HCT116 (cell line): ENCODE measurements at regions not wholly inside any gene's neighbourhood (a gene's known extent, or its start where the extent isn't known, plus 50 kb on each side); places are given as distances from the start of the nearest gene placed in this dataset.

Experiments used
- ATAC-seq: fragments of 200-7000 bp; cut with Tn5 transposase; 2 replicates; pipeline ENCODE4 v1.9.1; 2020; ENCODE audit warnings: mild to moderate bottlenecking, moderate library complexity
- BruUV-seq: library from RNA; stranded (reverse); fragments of 400-500 nt; replicated peaks from 2 replicates; lab custom pipeline; 2021; lab: Mats Ljungman, UMichigan
- CTCF ChIA-PET: fragments of 300-600 bp; sonication (Branson Sonifier 250); formaldehyde crosslinking; loops from one replicate; lab custom pipeline; 2021; ENCODE audit warnings: antibody characterized with exemption; lab: Charles Lee
- POLR2A ChIA-PET: fragments of 300-600, 350-600 bp; sonication (Branson Sonifier 250); formaldehyde crosslinking; loops from one replicate; lab custom pipeline; 2021; ENCODE audit warnings: antibody characterized with exemption; lab: Charles Lee
- RAD21 ChIA-PET, 2 experiments: fragments of 300-600 bp; sonication (Branson Sonifier 250); formaldehyde crosslinking; loops; one replicate each; lab custom pipeline; 2023; ENCODE audit warnings: low total read pairs in 2 of 2; ENCODE audit not compliant: uncharacterized antibody in 2 of 2, unreplicated experiment in 2 of 2, low non-redundant PET in 1 of 2; lab: Charles Lee
- DNase-seq: peaks from one replicate; pipeline ENCODE4 v3.0.0-alpha.2; 2010; ENCODE audit warnings: low read depth, low spot score
- H2AFZ ChIP-seq: fragments of 200-600 bp; shearing (Covaris generic), sonication (generic); 2 replicates; pipeline ENCODE4 v1.6.1; 2017; ENCODE audit warnings: low read depth, mixed run types, mixed read lengths, antibody characterized with exemption, low read length; ENCODE audit not compliant: poor library complexity, severe bottlenecking
- H3K27ac ChIP-seq: 2 replicates; pipeline ENCODE4 v1.5.1; 2012; ENCODE audit warnings: low read depth, low read length
- H3K27me3 ChIP-seq: fragments of 200-600 bp; sonication (generic); 2 replicates; pipeline ENCODE4 v1.6.1; 2016; ENCODE audit warnings: mixed run types, low read length, mixed read lengths; ENCODE audit not compliant: insufficient read depth
- H3K36me3 ChIP-seq, 2 experiments: fragments of 200-500 bp in 1 of 2; fragments of 200-600 bp in 1 of 2; sonication (Bioruptor generic) in 1 of 2; sonication (generic) in 1 of 2; 2 replicates each; pipeline versions ENCODE4 v1.5.1 to v1.6.1; 2014 to 2016; ENCODE audit warnings: low read length in 2 of 2, inconsistent platforms in 1 of 2, mixed read lengths in 1 of 2, mixed run types in 1 of 2; ENCODE audit not compliant: insufficient read depth in 2 of 2, control insufficient read depth in 1 of 2
- H3K4me1 ChIP-seq, 2 experiments: fragments of 200-600 bp in 1 of 2; sonication (generic) in 1 of 2; 2 replicates each; pipeline versions ENCODE4 v1.5.1 to v1.6.1; 2012 to 2017; ENCODE audit warnings: low read length in 2 of 2, inconsistent platforms in 1 of 2, mild to moderate bottlenecking in 1 of 2, mixed read lengths in 1 of 2, mixed run types in 1 of 2, moderate library complexity in 1 of 2; ENCODE audit not compliant: insufficient read depth in 2 of 2, control insufficient read depth in 1 of 2
- H3K4me2 ChIP-seq: fragments of 200-600 bp; sonication (generic); 2 replicates; pipeline ENCODE4 v1.6.1; 2017; ENCODE audit warnings: mixed run types, low read length, mixed read lengths
- H3K4me3 ChIP-seq, 2 experiments: fragments of 200-600 bp in 1 of 2; sonication (generic) in 1 of 2; replicated peaks in 1 of 2; 2 replicates each; pipeline ENCODE4 v1.5.1; 2011 to 2016; ENCODE audit warnings: low read length in 2 of 2, control low read depth in 1 of 2, low read depth in 1 of 2, mild to moderate bottlenecking in 1 of 2, mixed read lengths in 1 of 2, mixed run types in 1 of 2
- H3K79me2 ChIP-seq: fragments of 200-600 bp; sonication (generic); 2 replicates; pipeline ENCODE4 v1.6.1; 2017; ENCODE audit warnings: mild to moderate bottlenecking, mixed run types, low read length, moderate library complexity, mixed read lengths; ENCODE audit not compliant: insufficient read depth
- H3K9ac ChIP-seq: fragments of 200-600 bp; sonication (generic); 2 replicates; pipeline ENCODE4 v1.6.1; 2016; ENCODE audit warnings: low read length, mixed read lengths
- H3K9me2 ChIP-seq: fragments of 200-600 bp; sonication (generic), shearing (Covaris generic); 2 replicates; pipeline ENCODE4 v1.6.1; 2017; ENCODE audit warnings: mixed run types, mild to moderate bottlenecking, moderate library complexity; ENCODE audit not compliant: insufficient read depth
- H3K9me3 ChIP-seq, 2 experiments: fragments of 200-500 bp in 1 of 2; fragments of 200-600 bp in 1 of 2; sonication (Bioruptor generic) in 1 of 2; sonication (generic) in 1 of 2; 2 replicates each; pipeline ENCODE4 v1.6.1; 2014 to 2017; ENCODE audit warnings: low read length in 2 of 2, mixed read lengths in 2 of 2, inconsistent platforms in 1 of 2, low read depth in 1 of 2, mild to moderate bottlenecking in 1 of 2, mixed run types in 1 of 2, moderate library complexity in 1 of 2; ENCODE audit not compliant: control insufficient read depth in 1 of 2, insufficient read depth in 1 of 2
- H4K20me1 ChIP-seq: fragments of 200-600 bp; sonication (generic), shearing (Covaris generic); 2 replicates; pipeline ENCODE4 v1.6.1; 2017; ENCODE audit warnings: mixed run types, mild to moderate bottlenecking, moderate library complexity; ENCODE audit not compliant: insufficient read depth
- RAD21 ChIP-seq: IDR thresholded peaks from 2 replicates; pipeline ENCODE4 v1.6.1; 2012; ENCODE audit warnings: low read depth, mild to moderate bottlenecking
- SP1 ChIP-seq: IDR thresholded peaks from 2 replicates; pipeline ENCODE4 v1.6.1; 2012; ENCODE audit warnings: low read depth
- ZNF274 ChIP-seq: fragments of 200-500 bp; sonication (Bioruptor generic); IDR thresholded peaks from 2 replicates; pipeline ENCODE4 v1.6.1; 2014; ENCODE audit warnings: mild to moderate bottlenecking, low read depth, low read length, inconsistent platforms
- intact Hi-C: fragments of 100-400 bp; cut with micrococcal nuclease; formaldehyde crosslinking; loops from 2 replicates; pipeline ENCODE4 v1.10.0; 2022
- TF ChIP-seq, protein P1 (sequence below), 3 experiments: fragments of 200-600 bp in 1 of 3; sonication (generic) in 1 of 3; IDR thresholded peaks in 2 of 3; conservative IDR thresholded peaks in 1 of 3; 2 replicates each; pipeline ENCODE4 v1.5.1; 2012 to 2017; ENCODE audit warnings: low read depth in 2 of 3, low read length in 2 of 3, antibody characterized with exemption in 1 of 3, borderline replicate concordance in 1 of 3, control low read depth in 1 of 3, mild to moderate bottlenecking in 1 of 3, mixed read lengths in 1 of 3, mixed run types in 1 of 3, moderate library complexity in 1 of 3; ENCODE audit not compliant: insufficient read depth in 1 of 3
- TF ChIP-seq, protein P2 (sequence below): IDR thresholded peaks from 2 replicates; pipeline ENCODE4 v1.6.1; 2012; ENCODE audit warnings: low read depth

DNA sequence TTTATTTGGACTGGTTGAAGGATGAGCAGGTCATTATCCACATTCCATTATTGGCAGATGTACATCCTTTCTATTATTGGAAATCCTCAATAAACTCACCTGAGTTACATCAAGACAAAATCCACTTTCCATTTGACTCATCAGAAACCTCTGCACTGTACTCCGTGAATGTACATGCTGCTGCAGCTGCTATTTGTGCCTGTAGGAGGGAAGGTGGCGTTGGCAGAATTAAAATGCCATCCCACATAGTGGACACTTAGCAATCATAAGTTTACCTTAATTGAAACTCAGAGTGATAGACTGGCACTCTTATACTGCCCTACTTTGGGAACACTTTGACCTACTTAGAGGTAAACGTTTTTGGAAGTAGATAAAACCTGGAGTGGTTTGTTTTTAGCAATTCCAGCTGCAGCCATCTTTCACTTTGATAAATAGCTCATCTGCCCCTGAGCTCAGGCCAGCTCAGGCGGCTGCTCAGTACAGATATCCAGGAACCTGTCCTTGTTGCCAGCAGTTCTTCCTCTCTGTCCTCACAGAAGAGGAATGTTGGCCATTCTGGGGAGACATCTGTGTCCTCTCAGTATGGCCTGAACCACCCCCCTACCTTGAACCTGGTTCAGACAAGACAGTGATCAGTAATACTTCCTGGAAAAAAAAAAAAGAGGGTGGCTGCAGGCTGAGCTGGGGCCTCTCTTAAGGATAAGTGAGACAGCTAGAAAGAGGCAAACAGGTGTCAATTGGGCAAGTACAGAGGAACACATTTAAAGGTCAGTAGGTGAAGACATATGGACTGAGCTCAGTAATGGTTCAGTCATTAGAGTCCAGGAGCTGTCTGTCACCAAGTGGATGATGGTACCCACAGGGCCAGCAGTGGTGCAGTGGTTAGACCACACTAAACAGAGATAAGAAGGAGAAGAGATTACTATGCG is 153.4 kb upstream of the UMPS start:
- intact Hi-C loops = no loop called here
- Histone ChIP-seq H3K27me3 (no peaks in the 10 kb centered on the region), H3K79me2 (no peaks in the 10 kb centered on the region), H4K20me1 (no peaks in the 10 kb centered on the region), H3K4me1 (no peaks in the 10 kb centered on the region), H3K9me3 (no peaks in the 10 kb centered on the region), H3K4me3 (no peak overlapping the region), H3K36me3 (no peaks in the 10 kb centered on the region), H3K27ac (no peak overlapping the region), H3K9ac (no peak overlapping the region), H2AFZ (no peak overlapping the region), H3K9me2 (no peaks in the 10 kb centered on the region), H3K4me2 (no peak overlapping the region)
- RAD21 ChIA-PET = no interaction called here
- POLR2A ChIA-PET = no interaction called here
- ATAC-seq (no peak), DNase-seq (no peak)
- no TSS peak for BruUV-seq
- CTCF ChIA-PET = no interaction called here
- TF ChIP-seq, protein P1, sequence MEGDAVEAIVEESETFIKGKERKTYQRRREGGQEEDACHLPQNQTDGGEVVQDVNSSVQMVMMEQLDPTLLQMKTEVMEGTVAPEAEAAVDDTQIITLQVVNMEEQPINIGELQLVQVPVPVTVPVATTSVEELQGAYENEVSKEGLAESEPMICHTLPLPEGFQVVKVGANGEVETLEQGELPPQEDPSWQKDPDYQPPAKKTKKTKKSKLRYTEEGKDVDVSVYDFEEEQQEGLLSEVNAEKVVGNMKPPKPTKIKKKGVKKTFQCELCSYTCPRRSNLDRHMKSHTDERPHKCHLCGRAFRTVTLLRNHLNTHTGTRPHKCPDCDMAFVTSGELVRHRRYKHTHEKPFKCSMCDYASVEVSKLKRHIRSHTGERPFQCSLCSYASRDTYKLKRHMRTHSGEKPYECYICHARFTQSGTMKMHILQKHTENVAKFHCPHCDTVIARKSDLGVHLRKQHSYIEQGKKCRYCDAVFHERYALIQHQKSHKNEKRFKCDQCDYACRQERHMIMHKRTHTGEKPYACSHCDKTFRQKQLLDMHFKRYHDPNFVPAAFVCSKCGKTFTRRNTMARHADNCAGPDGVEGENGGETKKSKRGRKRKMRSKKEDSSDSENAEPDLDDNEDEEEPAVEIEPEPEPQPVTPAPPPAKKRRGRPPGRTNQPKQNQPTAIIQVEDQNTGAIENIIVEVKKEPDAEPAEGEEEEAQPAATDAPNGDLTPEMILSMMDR (IDR thresholded peaks at IDR 0.05 in 2 of 3, conservative IDR thresholded peaks at IDR 0.05 in 1 of 3; ENCODE audit: borderline replicate concordance in 1 of 3, insufficient read depth in 1 of 3, low read depth in 2 of 3, low read length in 2 of 3) = 0 out of 6 replicates have a peak, but pooled peaks of 1 of the 3 experiments have one; percentile 6
- TF ChIP-seq SP1 (no peak), RAD21 (no peak), ZNF274 (no peak)
- TF ChIP-seq, protein P2, sequence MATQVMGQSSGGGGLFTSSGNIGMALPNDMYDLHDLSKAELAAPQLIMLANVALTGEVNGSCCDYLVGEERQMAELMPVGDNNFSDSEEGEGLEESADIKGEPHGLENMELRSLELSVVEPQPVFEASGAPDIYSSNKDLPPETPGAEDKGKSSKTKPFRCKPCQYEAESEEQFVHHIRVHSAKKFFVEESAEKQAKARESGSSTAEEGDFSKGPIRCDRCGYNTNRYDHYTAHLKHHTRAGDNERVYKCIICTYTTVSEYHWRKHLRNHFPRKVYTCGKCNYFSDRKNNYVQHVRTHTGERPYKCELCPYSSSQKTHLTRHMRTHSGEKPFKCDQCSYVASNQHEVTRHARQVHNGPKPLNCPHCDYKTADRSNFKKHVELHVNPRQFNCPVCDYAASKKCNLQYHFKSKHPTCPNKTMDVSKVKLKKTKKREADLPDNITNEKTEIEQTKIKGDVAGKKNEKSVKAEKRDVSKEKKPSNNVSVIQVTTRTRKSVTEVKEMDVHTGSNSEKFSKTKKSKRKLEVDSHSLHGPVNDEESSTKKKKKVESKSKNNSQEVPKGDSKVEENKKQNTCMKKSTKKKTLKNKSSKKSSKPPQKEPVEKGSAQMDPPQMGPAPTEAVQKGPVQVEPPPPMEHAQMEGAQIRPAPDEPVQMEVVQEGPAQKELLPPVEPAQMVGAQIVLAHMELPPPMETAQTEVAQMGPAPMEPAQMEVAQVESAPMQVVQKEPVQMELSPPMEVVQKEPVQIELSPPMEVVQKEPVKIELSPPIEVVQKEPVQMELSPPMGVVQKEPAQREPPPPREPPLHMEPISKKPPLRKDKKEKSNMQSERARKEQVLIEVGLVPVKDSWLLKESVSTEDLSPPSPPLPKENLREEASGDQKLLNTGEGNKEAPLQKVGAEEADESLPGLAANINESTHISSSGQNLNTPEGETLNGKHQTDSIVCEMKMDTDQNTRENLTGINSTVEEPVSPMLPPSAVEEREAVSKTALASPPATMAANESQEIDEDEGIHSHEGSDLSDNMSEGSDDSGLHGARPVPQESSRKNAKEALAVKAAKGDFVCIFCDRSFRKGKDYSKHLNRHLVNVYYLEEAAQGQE = no peak
